OCI-LY3 (cell line): ENCODE measurements at regions not wholly inside any gene's neighbourhood (a gene's known extent, or its start where the extent isn't known, plus 50 kb on each side); places are given as distances from the start of the nearest gene placed in this dataset.

Experiments
- EZH2phosphoT487 ChIP-seq: fragments of 200-600 bp; shearing (Covaris generic); IDR thresholded peaks from 2 replicates; pipeline ENCODE4 v1.6.1; 2018; ENCODE audit warnings: antibody characterized with exemption, mixed run types, low read depth
- TF ChIP-seq, protein P1 (sequence below): fragments of 200-600, 300-600 bp; sonication (generic); IDR thresholded peaks from 2 replicates; pipeline ENCODE4 v1.5.1; 2014; ENCODE audit warnings: antibody characterized with exemption, low read length, low read depth

DNA sequence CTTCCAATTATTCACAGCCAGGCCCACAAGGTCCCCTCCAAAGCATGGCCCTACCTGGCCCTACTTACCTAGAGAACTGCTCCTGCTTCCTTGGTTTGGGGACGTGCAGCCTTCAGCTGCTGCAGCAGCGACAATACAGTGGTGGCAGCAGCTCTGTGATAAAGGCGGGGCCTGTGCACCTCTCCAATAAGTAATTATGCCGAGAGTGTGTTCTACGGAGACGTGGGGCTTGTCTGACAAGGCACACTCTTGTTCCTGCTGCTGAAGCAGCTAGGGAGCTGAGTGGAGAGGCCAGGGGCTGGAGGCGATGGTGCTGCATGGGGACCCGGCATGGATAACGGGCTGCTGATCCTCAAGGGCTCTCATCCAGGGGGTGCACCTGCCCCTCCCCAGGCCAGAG is 98.0 kb upstream of the THY1 start:
- TF ChIP-seq, protein P1, sequence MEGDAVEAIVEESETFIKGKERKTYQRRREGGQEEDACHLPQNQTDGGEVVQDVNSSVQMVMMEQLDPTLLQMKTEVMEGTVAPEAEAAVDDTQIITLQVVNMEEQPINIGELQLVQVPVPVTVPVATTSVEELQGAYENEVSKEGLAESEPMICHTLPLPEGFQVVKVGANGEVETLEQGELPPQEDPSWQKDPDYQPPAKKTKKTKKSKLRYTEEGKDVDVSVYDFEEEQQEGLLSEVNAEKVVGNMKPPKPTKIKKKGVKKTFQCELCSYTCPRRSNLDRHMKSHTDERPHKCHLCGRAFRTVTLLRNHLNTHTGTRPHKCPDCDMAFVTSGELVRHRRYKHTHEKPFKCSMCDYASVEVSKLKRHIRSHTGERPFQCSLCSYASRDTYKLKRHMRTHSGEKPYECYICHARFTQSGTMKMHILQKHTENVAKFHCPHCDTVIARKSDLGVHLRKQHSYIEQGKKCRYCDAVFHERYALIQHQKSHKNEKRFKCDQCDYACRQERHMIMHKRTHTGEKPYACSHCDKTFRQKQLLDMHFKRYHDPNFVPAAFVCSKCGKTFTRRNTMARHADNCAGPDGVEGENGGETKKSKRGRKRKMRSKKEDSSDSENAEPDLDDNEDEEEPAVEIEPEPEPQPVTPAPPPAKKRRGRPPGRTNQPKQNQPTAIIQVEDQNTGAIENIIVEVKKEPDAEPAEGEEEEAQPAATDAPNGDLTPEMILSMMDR: no peak
- no peak for TF ChIP-seq EZH2phosphoT487
